Nephron (organoid): ENCODE measurements at regions not wholly inside any gene's neighbourhood (a gene's known extent, or its start where the extent isn't known, plus 50 kb on each side); places are given as distances from the start of the nearest gene placed in this dataset.

ENCODE experiments used
- H3K27ac Mint-ChIP-seq, 3 experiments: 2 replicates each; pipeline ENCODE4 v1.8.0; 2020; ENCODE audit warnings: mixed read lengths in 3 of 3, mild to moderate bottlenecking in 2 of 3, moderate library complexity in 1 of 3
- H3K27me3 Mint-ChIP-seq: 2 replicates; pipeline ENCODE4 v1.8.0; 2021; ENCODE audit warnings: low read depth, mild to moderate bottlenecking, moderate library complexity, mixed read lengths
- H3K36me3 Mint-ChIP-seq: 2 replicates; pipeline ENCODE4 v1.8.0; 2020; ENCODE audit warnings: low read depth, mixed read lengths
- H3K4me1 Mint-ChIP-seq: 2 replicates; pipeline ENCODE4 v1.8.0; 2020; ENCODE audit warnings: mixed read lengths
- H3K4me3 Mint-ChIP-seq, 3 experiments: 2 replicates each; pipeline ENCODE4 v1.8.0; 2020; ENCODE audit warnings: mild to moderate bottlenecking in 3 of 3, mixed read lengths in 3 of 3, moderate library complexity in 2 of 3
- H3K9me3 Mint-ChIP-seq: 2 replicates; pipeline ENCODE4 v1.8.0; 2020; ENCODE audit warnings: mixed read lengths
- TF ChIP-seq, protein P1 (sequence below), 3 experiments: fragments of 200-600 bp; sonication (generic); IDR thresholded peaks; one replicate each; pipeline ENCODE4 v1.5.0; 2021; ENCODE audit warnings: antibody characterized with exemption in 3 of 3; ENCODE audit not compliant: unreplicated experiment in 3 of 3

DNA sequence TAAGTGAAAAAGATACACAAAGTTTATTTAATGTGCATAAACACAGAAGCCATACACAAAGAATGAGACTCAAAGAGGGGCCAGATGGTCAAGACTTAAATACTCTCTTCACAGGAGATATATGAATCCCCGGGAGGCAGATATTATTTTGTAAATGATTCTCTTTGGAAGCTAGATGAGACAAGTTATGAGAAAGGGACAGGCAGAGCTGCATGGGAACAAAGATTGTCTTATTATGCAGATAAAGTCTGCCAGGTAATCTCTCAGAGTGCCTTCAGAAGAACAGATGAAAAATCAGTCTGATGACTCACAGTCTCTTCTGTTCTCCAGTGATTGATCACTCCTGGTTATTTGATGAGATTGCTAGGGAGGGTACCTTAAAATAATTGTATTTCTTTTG, 89.0 kb downstream of the NAF1 start:
- no peak overlapping the region for H3K4me3 Mint-ChIP-seq
- no peaks in the 10 kb centered on the region for H3K9me3 Mint-ChIP-seq
- TF ChIP-seq, protein P1, sequence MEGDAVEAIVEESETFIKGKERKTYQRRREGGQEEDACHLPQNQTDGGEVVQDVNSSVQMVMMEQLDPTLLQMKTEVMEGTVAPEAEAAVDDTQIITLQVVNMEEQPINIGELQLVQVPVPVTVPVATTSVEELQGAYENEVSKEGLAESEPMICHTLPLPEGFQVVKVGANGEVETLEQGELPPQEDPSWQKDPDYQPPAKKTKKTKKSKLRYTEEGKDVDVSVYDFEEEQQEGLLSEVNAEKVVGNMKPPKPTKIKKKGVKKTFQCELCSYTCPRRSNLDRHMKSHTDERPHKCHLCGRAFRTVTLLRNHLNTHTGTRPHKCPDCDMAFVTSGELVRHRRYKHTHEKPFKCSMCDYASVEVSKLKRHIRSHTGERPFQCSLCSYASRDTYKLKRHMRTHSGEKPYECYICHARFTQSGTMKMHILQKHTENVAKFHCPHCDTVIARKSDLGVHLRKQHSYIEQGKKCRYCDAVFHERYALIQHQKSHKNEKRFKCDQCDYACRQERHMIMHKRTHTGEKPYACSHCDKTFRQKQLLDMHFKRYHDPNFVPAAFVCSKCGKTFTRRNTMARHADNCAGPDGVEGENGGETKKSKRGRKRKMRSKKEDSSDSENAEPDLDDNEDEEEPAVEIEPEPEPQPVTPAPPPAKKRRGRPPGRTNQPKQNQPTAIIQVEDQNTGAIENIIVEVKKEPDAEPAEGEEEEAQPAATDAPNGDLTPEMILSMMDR (IDR thresholded peaks at IDR 0.05; ENCODE audit: unreplicated experiment in 3 of 3), result no peak
- no peaks in the 10 kb centered on the region for H3K36me3 Mint-ChIP-seq
- H3K27ac Mint-ChIP-seq, result no peak overlapping the region
- no peaks in the 10 kb centered on the region for H3K4me1 Mint-ChIP-seq
- no peaks in the 10 kb centered on the region for H3K27me3 Mint-ChIP-seq

DNA sequence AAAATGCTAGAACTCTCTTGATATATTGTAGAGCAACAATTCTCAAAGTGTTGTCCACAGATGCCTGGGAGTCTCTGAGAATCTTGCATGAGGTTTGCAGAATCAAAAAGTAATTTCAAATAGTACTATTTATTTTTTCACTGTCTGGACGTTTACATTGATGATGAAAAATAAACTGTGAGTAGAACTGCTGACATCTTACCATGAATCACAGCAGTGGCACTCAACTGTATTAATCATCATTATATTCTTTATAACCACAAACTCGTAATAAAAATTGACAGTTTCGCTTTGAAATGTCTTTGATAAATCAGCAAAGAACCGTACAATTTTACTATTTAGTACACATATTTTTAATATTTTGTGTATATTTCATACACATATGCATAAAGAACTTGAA, 94.5 kb downstream of the NAF1 start:
- Mint-ChIP-seq H3K9me3 (no peaks in the 10 kb centered on the region), H3K27ac (no peak overlapping the region), H3K4me1 (no peaks in the 10 kb centered on the region), H3K27me3 (no peaks in the 10 kb centered on the region), H3K36me3 (no peaks in the 10 kb centered on the region), H3K4me3 (no peak overlapping the region)
- TF ChIP-seq, protein P1 (IDR thresholded peaks at IDR 0.05; ENCODE audit: unreplicated experiment in 3 of 3), result no peak

GRCh38 chr4:163071308-163071707, 95.4 kb downstream of the NAF1 start:
- no peaks in the 10 kb centered on the region for H3K9me3 Mint-ChIP-seq

GRCh38 chr4:163070023-163070422, 96.7 kb downstream of the NAF1 start:
- Mint-ChIP-seq H3K27me3 (peaks cover 3% of the 10 kb centered on the region), H3K27ac (no peak overlapping the region), H3K36me3 (no peaks in the 10 kb centered on the region), H3K9me3 (no peaks in the 10 kb centered on the region), H3K4me3 (no peak overlapping the region), H3K4me1 (no peaks in the 10 kb centered on the region)
- TF ChIP-seq, protein P1 (IDR thresholded peaks at IDR 0.05; ENCODE audit: unreplicated experiment in 3 of 3), result no peak

More at GRCh38 chr4:163071308-163071707, 95.4 kb downstream of the NAF1 start:
- H3K27me3 Mint-ChIP-seq, result no peaks in the 10 kb centered on the region
- H3K36me3 Mint-ChIP-seq, result no peaks in the 10 kb centered on the region
- TF ChIP-seq, protein P1 (IDR thresholded peaks at IDR 0.05; ENCODE audit: unreplicated experiment in 3 of 3), result no peak
- no peaks in the 10 kb centered on the region for H3K4me1 Mint-ChIP-seq
- H3K4me3 Mint-ChIP-seq, result no peak overlapping the region
- no peak overlapping the region for H3K27ac Mint-ChIP-seq

GRCh38 chr4:163063891-163064290, 102.8 kb downstream of the NAF1 start:
- Mint-ChIP-seq H3K36me3 (no peaks in the 10 kb centered on the region), H3K4me3 (no peak overlapping the region), H3K4me1 (no peaks in the 10 kb centered on the region), H3K27me3 (peaks cover 3% of the 10 kb centered on the region), H3K9me3 (peaks cover 4% of the 10 kb centered on the region), H3K27ac (no peak overlapping the region)
- TF ChIP-seq, protein P1 (IDR thresholded peaks at IDR 0.05; ENCODE audit: unreplicated experiment in 3 of 3), result no peak

DNA sequence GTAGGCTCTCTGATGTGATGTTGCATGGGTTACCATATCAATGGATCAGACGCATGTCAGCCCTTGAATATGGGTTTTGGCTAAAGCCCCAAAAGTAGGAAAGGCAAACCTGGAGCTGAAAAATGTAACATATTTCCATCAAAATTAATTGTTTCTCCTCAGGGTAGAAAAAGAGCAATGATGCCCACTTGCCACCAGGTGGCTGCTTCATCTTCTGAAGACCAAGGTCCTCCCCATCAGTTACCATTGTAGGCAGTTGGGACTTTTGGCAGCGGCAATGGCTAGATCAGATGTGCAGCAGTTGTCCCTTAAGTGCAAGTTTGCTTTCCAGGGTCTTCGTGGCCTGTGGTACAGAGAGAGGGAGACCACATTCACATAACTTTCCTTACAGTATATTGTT, 118.2 kb downstream of the NAF1 start:
- Mint-ChIP-seq H3K36me3 (no peaks in the 10 kb centered on the region), H3K4me1 (no peaks in the 10 kb centered on the region), H3K9me3 (no peaks in the 10 kb centered on the region), H3K27me3 (no peaks in the 10 kb centered on the region), H3K4me3 (no peak overlapping the region), H3K27ac (no peak overlapping the region)
- TF ChIP-seq, protein P1 (IDR thresholded peaks at IDR 0.05; ENCODE audit: unreplicated experiment in 3 of 3), result peak; percentile 13 to 49 (median 21)
